Chondrocyte (in vitro differentiated cells): ENCODE measurements at regions not wholly inside any gene's neighbourhood (a gene's known extent, or its start where the extent isn't known, plus 50 kb on each side); places are given as distances from the start of the nearest gene placed in this dataset.
"Not testable (repeated sequence)": the region's sequence is repeated elsewhere in the genome, so short reads cannot be mapped to it uniquely, and the experiment has no call there.

ENCODE experiments used
- DNase-seq: peaks from one replicate; pipeline ENCODE4 v3.0.0; 2021; ENCODE audit warnings: mixed read lengths, low spot score
- H3K27ac Mint-ChIP-seq: one replicate; pipeline ENCODE4 v1.8.0; 2021; ENCODE audit warnings: mild to moderate bottlenecking, moderate library complexity, mixed read lengths; ENCODE audit not compliant: unreplicated experiment
- H3K27me3 Mint-ChIP-seq: 2 replicates; pipeline ENCODE4 v1.8.0; 2021; ENCODE audit warnings: low read depth, mixed read lengths
- H3K36me3 Mint-ChIP-seq: 2 replicates; pipeline ENCODE4 v1.8.0; 2021; ENCODE audit warnings: low read depth, mixed read lengths
- H3K4me1 Mint-ChIP-seq: 2 replicates; pipeline ENCODE4 v1.8.0; 2021; ENCODE audit warnings: low read depth, mild to moderate bottlenecking, mixed read lengths
- H3K4me3 Mint-ChIP-seq: one replicate; pipeline ENCODE4 v1.8.0; 2021; ENCODE audit warnings: mild to moderate bottlenecking, moderate library complexity, mixed read lengths; ENCODE audit not compliant: unreplicated experiment
- H3K9me3 Mint-ChIP-seq: 2 replicates; pipeline ENCODE4 v1.8.0; 2021; ENCODE audit warnings: low read depth, mixed read lengths
- TF ChIP-seq, protein P1 (sequence below): fragments of 200-600 bp; sonication (generic); IDR thresholded peaks from 2 replicates; pipeline ENCODE4 v1.5.0; 2021; ENCODE audit warnings: antibody characterized with exemption, mild to moderate bottlenecking, moderate library complexity

DNA sequence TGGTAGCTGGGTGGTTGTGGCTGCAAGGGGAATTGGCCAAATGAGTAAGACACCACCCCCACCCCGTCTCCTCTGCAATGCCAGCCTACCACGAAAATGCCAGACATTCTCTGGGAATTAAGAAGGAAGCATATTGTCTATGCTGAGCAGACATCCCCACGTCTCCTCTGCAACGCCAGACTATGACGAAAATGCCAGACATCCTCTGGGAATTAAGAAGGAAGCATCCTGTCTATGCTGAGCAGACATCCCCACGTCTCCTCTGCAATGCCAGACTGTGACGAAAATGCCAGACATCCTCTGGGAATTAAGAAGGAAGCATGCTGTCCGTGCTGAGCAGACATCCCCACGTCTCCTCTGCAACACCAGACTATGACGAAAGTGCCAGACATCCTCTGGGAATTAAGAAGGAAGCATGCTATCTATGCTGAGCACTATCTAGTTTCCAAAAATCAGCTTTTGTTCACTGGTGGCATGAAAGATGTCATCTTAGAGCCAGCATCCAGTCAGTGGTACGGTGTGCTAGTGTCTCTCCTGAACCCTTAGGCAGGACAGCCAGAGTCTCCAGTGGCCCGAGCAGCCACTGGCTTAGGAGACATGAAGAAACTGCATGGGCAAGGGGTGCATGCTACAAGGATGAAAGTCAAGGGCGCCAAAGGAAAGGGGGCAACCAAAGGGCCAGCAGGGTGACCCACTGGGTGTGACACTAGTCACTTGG is 339.8 kb upstream of the FRG1 start:
- no peaks in the 10 kb centered on the region for H3K36me3 Mint-ChIP-seq
- TF ChIP-seq, protein P1, sequence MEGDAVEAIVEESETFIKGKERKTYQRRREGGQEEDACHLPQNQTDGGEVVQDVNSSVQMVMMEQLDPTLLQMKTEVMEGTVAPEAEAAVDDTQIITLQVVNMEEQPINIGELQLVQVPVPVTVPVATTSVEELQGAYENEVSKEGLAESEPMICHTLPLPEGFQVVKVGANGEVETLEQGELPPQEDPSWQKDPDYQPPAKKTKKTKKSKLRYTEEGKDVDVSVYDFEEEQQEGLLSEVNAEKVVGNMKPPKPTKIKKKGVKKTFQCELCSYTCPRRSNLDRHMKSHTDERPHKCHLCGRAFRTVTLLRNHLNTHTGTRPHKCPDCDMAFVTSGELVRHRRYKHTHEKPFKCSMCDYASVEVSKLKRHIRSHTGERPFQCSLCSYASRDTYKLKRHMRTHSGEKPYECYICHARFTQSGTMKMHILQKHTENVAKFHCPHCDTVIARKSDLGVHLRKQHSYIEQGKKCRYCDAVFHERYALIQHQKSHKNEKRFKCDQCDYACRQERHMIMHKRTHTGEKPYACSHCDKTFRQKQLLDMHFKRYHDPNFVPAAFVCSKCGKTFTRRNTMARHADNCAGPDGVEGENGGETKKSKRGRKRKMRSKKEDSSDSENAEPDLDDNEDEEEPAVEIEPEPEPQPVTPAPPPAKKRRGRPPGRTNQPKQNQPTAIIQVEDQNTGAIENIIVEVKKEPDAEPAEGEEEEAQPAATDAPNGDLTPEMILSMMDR: no peak
- H3K27ac Mint-ChIP-seq: peak overlapping the region; percentile 57
- DNase-seq: no peak
- no peak overlapping the region for H3K4me3 Mint-ChIP-seq
- H3K9me3 Mint-ChIP-seq: peaks cover 51% of the 10 kb centered on the region
- H3K4me1 Mint-ChIP-seq: peaks cover 3% of the 10 kb centered on the region
- no peaks in the 10 kb centered on the region for H3K27me3 Mint-ChIP-seq

DNA sequence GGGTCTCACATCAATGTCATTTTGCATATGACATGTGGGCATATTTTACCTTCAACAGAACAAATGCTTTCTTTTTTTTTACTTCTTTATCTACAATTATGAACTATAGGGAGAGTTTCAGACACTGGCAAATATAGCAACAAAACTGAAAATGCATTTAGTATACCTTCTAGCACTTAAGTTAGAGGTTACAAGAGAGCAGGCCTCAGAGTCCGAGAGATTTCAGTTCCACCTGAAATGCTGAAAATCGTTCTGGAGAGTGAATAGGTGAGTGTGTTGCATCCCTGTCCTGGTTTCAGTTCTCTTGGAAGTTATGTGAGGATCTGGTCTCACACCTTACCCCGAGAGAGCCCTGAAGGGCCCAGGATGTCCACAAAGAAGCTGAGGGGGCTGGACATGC is 337.8 kb upstream of the FRG1 start:
- not testable (repeated sequence) for DNase-seq, H3K4me1 Mint-ChIP-seq, H3K27ac Mint-ChIP-seq, H3K36me3 Mint-ChIP-seq, H3K4me3 Mint-ChIP-seq, H3K27me3 Mint-ChIP-seq
- H3K9me3 Mint-ChIP-seq: peaks cover 47% of the 10 kb centered on the region

DNA sequence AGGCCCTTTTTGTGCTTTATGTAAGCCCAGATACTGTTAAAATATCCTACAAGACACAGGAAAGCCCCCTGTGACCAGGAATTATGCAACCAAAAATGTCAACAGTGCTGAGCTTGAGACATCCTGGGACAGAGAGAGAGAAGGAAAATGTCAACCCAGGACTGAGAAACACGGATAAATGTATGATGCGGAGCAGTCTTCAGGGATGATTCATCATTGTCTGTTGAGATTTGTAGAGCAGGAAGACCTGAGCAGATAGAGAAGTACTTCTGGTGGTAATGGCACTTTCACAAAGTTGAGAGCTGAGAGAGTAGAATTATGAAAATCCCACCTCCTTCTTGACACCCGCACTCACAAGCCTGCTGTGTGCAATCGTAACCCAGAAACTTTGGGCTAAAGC is 330.1 kb upstream of the FRG1 start:
- H3K27ac Mint-ChIP-seq, H3K27me3 Mint-ChIP-seq, H3K4me3 Mint-ChIP-seq, H3K36me3 Mint-ChIP-seq, DNase-seq, H3K4me1 Mint-ChIP-seq: not testable (repeated sequence)
- peaks cover 44% of the 10 kb centered on the region for H3K9me3 Mint-ChIP-seq

DNA sequence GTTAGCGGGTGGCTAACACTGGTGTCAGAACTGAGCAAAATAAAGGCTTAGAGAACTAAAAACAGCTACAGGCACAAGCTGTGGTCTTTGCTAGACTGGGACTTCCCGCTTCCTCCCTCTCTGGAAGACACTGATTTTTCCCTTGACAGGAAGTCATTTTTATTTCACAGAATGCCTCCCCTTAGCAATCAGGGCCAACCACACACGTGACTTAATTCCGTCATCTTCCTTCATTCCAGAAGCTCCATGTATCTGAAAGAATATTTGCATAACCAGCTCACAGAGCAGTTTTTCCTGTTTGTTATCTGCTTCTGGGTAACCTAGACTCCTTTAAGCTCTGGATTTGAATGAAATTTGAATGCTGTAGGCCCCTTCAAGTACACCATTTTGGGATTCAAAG is 327.5 kb upstream of the FRG1 start:
- Mint-ChIP-seq H3K4me1 (no peaks in the 10 kb centered on the region), H3K4me3 (no peak overlapping the region), H3K27me3 (no peaks in the 10 kb centered on the region)

DNA sequence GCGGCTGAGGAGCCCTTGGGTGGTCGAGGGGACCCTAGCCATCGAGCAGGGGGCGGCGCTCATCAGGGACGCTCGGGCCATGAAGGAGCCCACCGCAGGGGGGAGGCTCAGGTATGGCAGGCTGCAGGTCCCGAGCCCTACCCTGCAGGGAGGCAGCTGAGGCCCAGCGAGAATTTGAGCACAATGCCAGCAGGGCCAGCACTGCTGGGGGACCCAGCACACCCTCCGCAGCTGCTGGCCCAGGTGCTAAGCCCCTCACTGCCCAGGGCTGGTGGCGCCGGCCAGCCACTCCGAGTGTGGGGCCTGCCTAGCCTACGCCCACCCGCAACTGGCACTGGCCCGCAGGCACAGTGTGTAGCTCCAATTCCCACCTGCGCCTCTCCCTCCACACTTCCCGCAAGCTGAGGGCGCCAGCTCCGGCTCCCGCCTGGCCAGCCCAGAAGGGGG is 325.4 kb upstream of the FRG1 start:
- TF ChIP-seq, protein P1: no peak
- no peak for DNase-seq
- H3K4me1 Mint-ChIP-seq: no peaks in the 10 kb centered on the region
- no peak overlapping the region for H3K27ac Mint-ChIP-seq
- H3K9me3 Mint-ChIP-seq: peaks cover 48% of the 10 kb centered on the region
- no peaks in the 10 kb centered on the region for H3K27me3 Mint-ChIP-seq
- no peak overlapping the region for H3K4me3 Mint-ChIP-seq
- H3K36me3 Mint-ChIP-seq: no peaks in the 10 kb centered on the region

More for the DNA sequence above, 327.5 kb upstream of the FRG1 start:
- no peak overlapping the region for H3K27ac Mint-ChIP-seq
- no peaks in the 10 kb centered on the region for H3K36me3 Mint-ChIP-seq
- no peak for DNase-seq
- peaks cover 44% of the 10 kb centered on the region for H3K9me3 Mint-ChIP-seq
- TF ChIP-seq, protein P1: no peak

DNA sequence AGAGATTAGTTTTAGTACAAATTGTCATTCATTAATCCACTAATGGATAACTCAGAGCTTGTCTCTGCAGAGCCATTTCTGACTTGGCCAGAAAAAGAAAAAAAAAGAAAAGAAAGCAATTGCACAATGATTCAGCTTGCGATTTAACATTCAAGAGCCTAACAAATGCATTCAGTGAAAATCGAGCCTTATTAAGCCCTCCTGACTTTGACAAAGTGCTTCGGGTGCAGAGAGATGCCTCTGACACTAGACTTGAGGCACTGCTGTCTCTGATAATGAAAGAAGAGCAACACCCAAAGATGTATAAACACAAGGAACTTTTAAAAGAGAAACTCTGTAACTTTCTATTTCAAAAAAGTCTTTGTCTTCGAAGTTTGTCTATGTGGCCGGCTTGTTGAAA is 322.9 kb upstream of the FRG1 start:
- not testable (repeated sequence) for H3K4me1 Mint-ChIP-seq, H3K27ac Mint-ChIP-seq, H3K27me3 Mint-ChIP-seq, H3K36me3 Mint-ChIP-seq, DNase-seq, H3K4me3 Mint-ChIP-seq
- peaks cover 35% of the 10 kb centered on the region for H3K9me3 Mint-ChIP-seq

DNA sequence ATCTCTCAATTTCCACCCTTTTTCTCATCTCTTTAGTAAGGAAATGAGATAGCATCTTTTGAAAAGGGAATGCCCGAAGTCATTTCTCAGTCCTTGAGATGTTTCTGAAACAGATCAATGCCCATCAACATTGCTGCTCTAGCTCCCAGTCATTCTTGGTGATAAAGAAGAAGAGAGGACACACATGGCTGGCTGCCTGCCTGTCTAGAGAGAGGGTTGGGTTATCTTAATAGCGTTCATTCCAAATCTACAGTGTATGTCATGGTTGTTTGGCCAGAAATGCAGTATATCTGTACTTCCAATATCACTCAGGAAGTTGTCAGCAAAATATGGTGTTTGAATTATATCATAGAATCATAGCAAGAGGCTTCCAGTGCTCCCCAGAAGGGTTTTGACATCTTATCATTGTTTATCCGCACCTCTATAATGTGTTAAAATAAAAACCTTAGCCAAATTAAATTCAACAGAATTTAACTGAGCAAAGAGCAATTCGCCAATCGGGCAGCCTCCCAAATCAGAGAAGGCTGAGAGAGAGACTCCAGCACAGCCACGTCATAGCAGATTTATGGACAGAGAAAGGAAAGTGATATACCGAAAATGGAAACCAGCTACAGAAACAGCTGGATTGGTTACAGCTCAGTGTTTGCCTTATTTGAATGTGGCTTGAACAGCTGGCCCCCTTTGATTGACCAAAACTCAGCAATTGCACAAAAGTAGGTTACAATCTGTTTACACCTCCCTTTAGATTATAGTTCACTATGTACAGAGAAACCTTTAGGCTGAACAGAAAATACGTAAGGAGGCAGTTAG is 321.0 kb upstream of the FRG1 start:
- H3K27me3 Mint-ChIP-seq, H3K4me1 Mint-ChIP-seq, H3K27ac Mint-ChIP-seq, H3K36me3 Mint-ChIP-seq, H3K4me3 Mint-ChIP-seq, DNase-seq: not testable (repeated sequence)
- peaks cover 22% of the 10 kb centered on the region for H3K9me3 Mint-ChIP-seq

DNA sequence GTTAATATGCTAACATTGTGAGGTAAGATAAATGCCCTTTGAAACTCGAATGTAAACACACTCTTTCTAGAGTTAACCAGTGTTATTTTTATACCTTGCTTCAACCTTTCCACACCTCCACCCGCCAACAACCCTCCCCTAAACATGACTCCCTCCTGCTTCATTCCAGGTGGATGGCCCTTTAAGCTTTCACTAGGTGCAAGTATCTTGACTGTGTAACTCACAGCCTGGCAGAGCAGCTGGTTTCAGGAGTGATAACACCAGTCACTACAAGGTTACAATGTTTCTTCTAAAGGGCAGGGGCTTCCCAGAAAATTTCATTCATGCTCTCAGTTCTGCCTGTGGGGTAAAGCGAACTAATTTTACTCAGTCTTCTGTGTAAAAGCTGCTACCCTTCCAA is 318.1 kb upstream of the FRG1 start:
- H3K9me3 Mint-ChIP-seq: peaks cover 17% of the 10 kb centered on the region
- not testable (repeated sequence) for H3K4me1 Mint-ChIP-seq, H3K4me3 Mint-ChIP-seq

DNA sequence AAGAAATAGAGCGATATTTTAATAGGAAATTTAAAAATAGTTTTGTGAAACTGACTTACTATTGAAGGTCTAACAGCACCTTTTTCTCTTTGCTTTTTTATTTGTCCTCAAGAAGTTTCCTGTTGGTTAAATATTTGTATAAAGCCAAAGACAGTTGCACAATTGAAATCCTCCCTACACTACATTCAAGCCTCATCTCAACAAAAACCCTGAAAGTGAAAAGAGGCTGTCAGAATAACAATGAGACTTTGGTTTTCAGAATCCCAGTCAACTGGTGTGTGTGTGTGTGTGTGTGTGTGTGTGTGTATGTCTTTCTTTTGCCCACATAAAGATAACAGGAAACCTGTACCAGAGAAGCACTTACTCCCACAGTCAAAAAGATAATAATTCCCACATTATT is 313.6 kb upstream of the FRG1 start:
- H3K36me3 Mint-ChIP-seq, H3K27ac Mint-ChIP-seq, H3K4me3 Mint-ChIP-seq, DNase-seq, H3K4me1 Mint-ChIP-seq, H3K27me3 Mint-ChIP-seq: not testable (repeated sequence)
- peaks cover 13% of the 10 kb centered on the region for H3K9me3 Mint-ChIP-seq

More for the DNA sequence above, 318.1 kb upstream of the FRG1 start:
- not testable (repeated sequence) for H3K36me3 Mint-ChIP-seq, H3K27ac Mint-ChIP-seq, H3K27me3 Mint-ChIP-seq, DNase-seq

DNA sequence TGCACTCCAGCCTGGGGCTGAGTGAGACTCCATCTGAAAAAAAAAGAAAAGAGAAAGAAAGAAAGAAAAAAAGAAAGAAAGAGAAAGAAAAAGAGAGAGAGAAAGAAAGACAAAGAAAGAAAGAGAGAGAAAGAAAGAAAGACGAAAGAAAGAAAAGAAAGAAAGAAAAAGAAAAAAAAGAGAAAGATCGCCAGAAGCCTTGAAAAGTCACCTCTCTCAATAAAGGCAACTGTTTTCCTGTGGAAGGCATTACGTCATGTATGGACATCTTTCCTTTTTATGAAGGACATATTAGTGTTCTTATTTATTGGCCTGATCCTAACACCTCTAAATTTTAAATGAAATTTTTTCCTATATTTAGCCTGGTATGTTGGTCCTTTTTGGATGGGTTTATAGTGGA is 310.9 kb upstream of the FRG1 start:
- H3K4me3 Mint-ChIP-seq, H3K27me3 Mint-ChIP-seq, H3K27ac Mint-ChIP-seq, H3K36me3 Mint-ChIP-seq, DNase-seq, H3K4me1 Mint-ChIP-seq: not testable (repeated sequence)
- H3K9me3 Mint-ChIP-seq: peaks cover 16% of the 10 kb centered on the region
